Activated CD4-positive, alpha-beta T cell treated with anti-CD3 and anti-CD28 coated beads for 48 hours (primary cell): ENCODE measurements at regions not wholly inside any gene's neighbourhood (a gene's known extent, or its start where the extent isn't known, plus 50 kb on each side); places are given as distances from the start of the nearest gene placed in this dataset.
A peak's percentile ranks its signal among the peaks of the same experiment; 100 is the strongest.
"Not testable (repeated sequence)": the region's sequence is repeated elsewhere in the genome, so short reads cannot be mapped to it uniquely, and the experiment has no call there.

Experiments used
- DNase-seq: peaks from one replicate; pipeline ENCODE4 v3.0.0-alpha.2; 2020

- DNase-seq, result no peak
Measured at GRCh38 chr1:209157546-209158249, 425.8 kb upstream of the CAMK1G start.

- DNase-seq, result no peak
Measured at GRCh38 chr1:209158851-209159250, 424.7 kb upstream of the CAMK1G start.

- no peak for DNase-seq
Measured at GRCh38 chr1:209160230-209160629, 423.3 kb upstream of the CAMK1G start.

- DNase-seq, result no peak
Measured at GRCh38 chr1:209162651-209163050, 420.9 kb upstream of the CAMK1G start.

- no peak for DNase-seq
Measured at GRCh38 chr1:209168204-209168603, 415.3 kb upstream of the CAMK1G start.

- no peak for DNase-seq
Measured at GRCh38 chr1:209171151-209171550, 412.4 kb upstream of the CAMK1G start.

DNA sequence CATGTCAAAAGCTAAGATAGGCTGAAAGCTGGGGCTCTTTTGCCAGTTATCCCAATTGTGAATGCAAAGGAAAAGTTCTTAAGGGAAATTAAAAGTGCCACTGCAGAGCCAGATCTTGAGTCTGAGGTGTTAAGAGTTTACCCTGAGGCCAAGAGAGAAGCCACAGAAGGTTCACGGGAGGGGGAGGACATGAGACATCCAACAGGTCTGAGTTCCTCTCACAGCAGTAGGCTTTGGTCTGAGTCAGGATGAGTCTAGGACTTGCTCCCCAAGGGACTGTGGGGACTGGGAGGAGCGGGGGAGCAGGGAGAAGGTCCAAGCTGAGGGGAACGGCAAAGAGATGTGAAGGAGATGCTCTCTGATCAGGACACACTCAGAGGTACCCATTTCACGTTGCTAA, 411.2 kb upstream of the CAMK1G start:
- no peak for DNase-seq

DNA sequence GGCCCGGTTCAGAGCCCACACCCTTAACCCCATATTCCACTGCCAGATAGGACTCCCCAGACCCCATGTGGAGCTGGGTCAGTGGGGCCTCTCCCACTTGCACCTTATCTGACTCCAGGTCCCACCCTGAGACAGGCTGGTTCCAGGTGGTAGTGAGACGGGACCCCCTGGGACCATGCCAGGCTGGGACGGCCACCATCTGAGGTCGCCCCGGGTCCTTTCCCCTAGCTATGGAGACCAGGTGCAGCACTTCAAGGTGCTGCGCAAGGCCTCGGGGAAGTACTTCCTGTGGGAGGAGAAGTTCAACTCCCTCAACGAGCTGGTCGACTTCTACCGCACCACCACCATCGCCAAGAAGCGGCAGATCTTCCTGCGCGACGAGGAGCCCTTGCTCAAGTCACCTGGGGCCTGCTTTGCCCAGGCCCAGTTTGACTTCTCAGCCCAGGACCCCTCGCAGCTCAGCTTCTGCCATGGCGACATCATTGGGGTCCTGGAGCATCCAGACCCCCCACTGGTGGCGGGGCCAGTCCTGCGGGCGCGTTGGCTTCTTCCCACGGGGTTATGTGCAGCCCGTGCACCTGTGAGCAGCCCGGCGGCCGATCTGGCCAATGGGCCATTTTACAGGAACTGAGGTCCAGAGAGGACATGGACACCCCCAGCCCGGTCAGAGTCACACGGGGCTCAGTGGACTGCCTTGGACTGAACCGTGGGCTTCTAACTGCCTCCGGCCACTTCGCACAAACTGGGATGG, 410.5 kb upstream of the CAMK1G start:
- DNase-seq, result not testable (repeated sequence)

GRCh38 chr1:209173796-209174195, 409.7 kb upstream of the CAMK1G start:
- not testable (repeated sequence) for DNase-seq

DNA sequence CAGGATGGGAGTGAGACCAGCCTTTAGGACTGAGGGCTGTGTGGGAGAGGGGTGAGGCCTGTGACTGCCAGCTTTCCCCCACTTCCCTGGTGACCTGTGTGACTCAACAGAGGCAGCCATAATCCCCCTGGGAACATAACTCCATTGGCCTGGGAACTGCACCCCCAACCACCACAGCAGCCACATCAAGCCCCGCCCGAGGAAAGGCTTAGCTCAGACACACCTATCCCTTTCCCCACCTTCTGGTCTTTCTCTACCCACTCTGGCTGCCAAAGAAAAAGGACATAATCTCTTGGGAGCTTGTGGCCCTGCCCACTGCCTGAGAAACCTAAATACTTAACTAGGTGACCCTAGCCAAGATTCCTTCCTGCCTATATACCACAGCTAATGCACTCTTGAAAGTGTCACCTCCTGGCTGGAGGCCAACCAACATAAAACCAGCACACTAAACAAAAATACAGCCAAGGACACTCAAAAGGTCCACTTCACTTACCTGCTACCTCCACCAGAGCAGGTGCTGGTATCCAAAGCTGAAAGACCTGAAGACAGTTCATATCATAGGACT, 406.6 kb upstream of the CAMK1G start:
- DNase-seq, result no peak

DNA sequence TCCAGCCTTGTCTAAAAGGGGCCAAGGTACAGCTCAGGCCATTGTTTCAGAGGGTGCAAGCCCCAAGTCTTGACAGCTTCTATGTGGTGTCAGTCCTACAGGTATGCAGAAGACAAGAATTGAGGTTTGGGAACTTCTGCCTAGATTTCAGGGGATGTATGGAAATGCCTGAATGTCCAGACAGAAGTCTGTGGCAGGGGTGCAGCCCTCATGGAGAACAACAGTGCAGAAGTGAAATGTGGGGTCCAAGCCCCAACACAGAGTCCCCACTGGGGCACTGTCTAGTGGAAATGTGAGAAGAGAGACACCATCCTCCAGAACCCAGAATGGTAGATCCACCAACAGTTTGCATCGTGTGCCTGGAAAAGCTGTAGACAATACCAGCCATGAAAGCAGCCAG, 400.3 kb upstream of the CAMK1G start:
- no peak for DNase-seq

GRCh38 chr1:209187589-209187988, 395.9 kb upstream of the CAMK1G start:
- no peak for DNase-seq

- peak; percentile 45 for DNase-seq
Measured at GRCh38 chr1:209190591-209191261, 392.8 kb upstream of the CAMK1G start.

GRCh38 chr1:209191262-209191634, 392.3 kb upstream of the CAMK1G start:
- no peak for DNase-seq

GRCh38 chr1:209196140-209196539, 387.4 kb upstream of the CAMK1G start:
- DNase-seq, result no peak

GRCh38 chr1:209198961-209199750, 384.4 kb upstream of the CAMK1G start:
- no peak for DNase-seq

DNA sequence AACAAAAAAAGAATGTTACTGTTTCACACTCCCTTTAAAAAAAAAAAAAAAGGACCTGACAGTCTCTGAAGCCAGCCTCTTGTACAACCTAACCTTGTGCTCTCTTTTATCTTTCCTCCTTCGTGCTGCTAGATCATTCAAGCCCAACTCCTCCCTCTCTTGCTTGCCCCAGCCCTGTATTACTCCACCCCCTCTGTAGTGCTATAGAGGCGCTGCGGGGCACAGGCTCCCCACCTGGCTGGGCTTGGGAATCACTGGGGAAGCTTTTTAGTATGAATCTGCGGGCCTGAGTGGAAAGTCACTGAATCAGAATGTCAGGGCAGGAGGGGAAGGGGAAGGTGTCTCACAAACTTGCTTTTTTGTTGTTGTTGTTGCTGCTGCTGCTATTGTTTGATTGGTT, 383.7 kb upstream of the CAMK1G start:
- no peak for DNase-seq

GRCh38 chr1:209202321-209202720, 381.2 kb upstream of the CAMK1G start:
- not testable (repeated sequence) for DNase-seq

- DNase-seq, result peak; percentile 7
Measured at GRCh38 chr1:209202830-209203532, 380.5 kb upstream of the CAMK1G start.

GRCh38 chr1:209203533-209203895, 380.0 kb upstream of the CAMK1G start:
- no peak for DNase-seq

DNA sequence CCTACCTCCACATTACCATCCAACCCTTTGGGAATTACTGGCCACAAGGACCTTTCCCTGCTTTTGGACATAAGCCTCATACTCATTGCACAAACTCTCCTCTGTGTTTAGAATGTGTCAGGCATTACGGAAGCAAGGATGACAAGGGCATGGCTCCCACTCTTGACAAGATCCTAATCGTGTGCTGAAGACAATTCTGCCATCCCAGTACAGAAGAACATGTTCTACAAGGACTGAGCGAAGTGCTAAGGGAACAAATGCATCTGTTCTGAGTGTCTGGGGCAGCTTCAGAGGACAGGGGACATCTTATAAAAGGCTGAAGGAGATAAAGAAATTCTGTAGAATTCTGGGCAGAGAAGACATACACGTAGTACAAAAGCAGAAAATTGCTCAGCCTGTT, 378.5 kb upstream of the CAMK1G start:
- DNase-seq, result no peak

DNA sequence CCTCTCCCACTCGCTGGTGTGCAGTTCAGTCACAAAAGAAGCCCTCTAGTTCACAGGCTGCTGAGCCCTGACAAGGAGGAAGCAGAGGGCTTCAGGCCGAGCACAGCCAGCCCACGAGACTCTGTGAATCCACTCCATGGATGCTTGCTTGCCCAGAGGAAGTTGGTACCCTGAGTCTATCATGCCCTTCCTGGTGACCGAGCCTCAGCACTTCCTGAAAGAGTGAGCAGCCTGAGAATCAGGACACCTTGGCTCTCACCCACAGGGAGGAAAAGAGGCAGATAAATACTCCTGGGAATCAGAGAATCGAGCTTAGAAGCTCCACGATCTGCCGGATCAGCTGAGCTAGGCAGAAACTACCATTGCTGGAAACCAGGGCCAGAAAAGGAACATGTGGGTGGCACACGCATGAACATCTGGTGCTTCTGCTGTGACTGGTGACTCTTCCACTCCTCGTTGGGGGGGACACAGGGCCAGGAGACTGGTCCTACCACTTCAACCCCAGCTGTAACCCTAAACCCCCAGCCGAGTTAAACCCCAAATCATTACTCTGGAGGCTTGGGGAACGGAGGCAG, 376.3 kb upstream of the CAMK1G start:
- DNase-seq, result no peak
